HG03060 (cell line): ENCODE measurements at regions not wholly inside any gene's neighbourhood (a gene's known extent, or its start where the extent isn't known, plus 50 kb on each side); places are given as distances from the start of the nearest gene placed in this dataset.
"Not testable (repeated sequence)": the region's sequence is repeated elsewhere in the genome, so short reads cannot be mapped to it uniquely, and the experiment has no call there.

ENCODE experiments used
- ATAC-seq: cut with Tn5 transposase; IDR thresholded peaks from one replicate; pipeline ENCODE4 v1.9.1; 2021; ENCODE audit warnings: low read depth, moderate number of reproducible peaks; ENCODE audit not compliant: unreplicated experiment

- not testable (repeated sequence) for ATAC-seq
These were observed 149.4 kb upstream of the G2E3 start for GRCh38 chr14:30409508-30410015.

DNA sequence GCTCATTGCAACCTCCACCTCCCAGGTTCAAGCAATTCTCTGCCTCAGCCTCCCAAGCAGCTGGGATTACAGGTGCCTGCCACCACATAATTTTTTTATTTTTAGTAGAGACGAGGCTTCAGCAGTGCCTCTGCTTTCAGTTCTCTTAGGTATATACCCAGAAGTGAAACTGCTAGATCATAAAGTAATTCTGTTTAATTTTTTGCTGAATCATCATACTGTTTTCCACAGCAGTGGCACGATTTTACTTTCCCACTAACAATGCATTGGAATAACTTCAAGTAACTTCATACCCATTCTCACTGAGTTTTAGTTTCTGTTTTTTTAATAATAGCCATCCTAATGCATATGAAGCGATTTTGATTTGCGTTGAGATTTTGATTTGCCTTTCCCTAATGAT, 148.0 kb upstream of the G2E3 start:
- no peak for ATAC-seq

DNA sequence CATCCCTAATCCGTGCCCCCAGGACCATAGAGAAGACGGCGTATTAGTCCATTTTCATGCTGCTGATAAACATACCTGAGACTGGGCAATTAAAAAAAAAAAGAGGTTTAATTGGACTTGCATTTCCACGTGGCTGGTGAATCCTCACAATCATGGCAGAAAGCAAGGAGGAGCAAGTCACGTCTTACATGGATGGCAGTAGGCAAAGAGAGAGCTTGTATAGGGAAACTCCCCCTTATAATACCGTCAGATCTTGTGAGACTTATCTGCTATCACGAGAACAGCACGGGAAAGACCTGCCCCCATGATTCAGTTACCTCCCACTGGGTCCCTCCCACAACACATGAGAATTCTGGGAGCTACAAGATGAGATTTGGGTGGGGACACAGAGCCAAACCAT, 145.8 kb upstream of the G2E3 start:
- ATAC-seq, result not testable (repeated sequence)

DNA sequence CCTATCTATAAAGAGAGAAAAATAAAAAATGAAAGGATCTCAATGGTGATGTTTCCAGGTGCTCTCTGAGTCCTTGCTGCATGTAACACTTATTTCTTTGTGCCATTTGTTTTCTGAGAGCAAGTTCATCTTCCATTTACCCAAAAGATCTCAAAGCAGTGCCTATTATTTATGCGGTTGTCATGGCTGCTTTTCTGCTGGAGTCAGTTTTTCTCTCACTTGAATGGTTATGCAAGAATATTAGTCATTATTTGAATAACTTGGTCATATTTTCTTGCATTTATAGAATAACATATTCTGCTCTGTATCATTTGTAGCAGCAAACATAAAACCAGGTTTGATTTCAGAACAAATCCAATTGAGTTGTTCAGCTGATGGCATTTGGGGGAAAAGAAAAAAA, 141.8 kb upstream of the G2E3 start:
- ATAC-seq, result no peak

DNA sequence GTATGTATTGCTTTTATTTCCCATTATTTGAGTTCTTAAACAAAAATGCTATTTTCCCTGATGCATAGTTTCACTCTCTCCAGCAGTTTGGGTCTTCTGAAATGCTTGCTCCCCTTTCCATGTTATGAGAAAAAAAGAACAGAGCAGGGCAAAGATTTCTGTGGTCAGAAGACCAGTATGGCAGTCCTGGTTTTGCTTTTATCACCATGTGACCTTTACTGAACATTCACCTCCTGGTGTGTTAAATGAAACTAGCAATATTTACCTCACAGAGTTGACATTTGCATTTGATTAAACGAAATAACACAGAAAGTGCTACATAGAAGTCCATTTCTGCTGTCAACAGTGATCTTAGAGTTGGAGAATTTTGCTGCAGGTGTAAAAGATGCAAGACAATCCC, 141.0 kb upstream of the G2E3 start:
- ATAC-seq, result no peak

DNA sequence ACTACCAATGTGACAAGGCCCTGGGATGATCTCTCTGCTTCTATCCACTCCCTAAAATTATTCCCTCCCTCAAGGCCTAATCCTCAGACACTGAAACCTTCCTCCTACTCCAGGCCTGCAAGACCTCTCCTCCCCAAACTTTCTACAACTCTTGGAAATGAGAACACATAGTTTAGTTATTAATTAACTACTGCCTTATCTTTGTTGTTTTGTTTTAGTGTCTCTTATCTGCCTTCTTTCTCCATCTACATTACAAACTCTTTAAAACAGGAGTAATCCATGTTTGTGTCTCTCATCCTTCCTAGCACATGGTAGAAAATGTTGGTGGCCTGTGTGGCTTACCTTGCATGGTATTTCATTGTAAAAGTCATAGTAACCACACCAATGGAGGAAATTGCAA, 139.9 kb upstream of the G2E3 start:
- no peak for ATAC-seq

GRCh38 chr14:30420515-30420914, 138.4 kb upstream of the G2E3 start:
- no peak for ATAC-seq

- no peak for ATAC-seq
These were observed 132.5 kb upstream of the G2E3 start for GRCh38 chr14:30426463-30426862.

DNA sequence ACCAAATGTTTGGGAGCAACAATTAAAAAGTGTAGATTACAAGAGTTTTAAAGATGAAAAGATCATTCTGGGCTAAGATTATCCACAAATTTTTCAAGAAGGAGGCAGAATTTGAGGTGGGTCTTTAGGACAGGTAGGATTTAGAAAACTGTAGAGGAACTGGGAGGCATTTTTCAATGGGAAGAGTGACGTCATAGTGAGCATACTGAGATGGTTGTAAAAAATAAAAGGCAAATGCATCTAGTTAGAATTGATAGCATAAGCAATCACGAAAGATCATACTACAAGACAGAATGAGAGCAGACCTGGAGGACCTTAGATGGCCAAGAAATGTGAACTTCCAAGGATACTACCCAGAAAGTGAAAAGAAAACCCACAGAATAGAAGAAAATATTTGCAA, 131.6 kb upstream of the G2E3 start:
- no peak for ATAC-seq

GRCh38 chr14:30427846-30428245, 131.1 kb upstream of the G2E3 start:
- ATAC-seq, result no peak

DNA sequence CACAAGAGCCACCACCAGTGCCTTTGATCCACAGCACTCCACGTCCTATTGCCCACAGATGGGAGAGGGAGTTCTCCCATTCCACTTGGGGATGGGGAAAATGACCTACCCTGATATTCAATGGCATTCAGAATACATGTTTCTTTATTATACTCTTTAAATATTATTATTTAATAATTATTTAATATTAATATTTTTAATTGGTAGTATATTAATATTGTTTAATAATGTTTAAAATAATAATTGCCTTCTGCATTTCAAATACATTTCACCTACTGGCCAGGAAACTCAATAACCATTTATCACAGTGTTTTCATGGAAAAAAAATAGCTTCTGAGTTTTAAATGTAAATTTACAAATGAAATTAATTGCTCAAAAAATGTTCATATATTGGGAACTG, 127.4 kb upstream of the G2E3 start:
- no peak for ATAC-seq

- no peak for ATAC-seq
These were observed 118.0 kb upstream of the G2E3 start for GRCh38 chr14:30440961-30441360.

- no peak for ATAC-seq
These were observed 115.5 kb upstream of the G2E3 start for GRCh38 chr14:30443368-30444007.

- no peak for ATAC-seq
These were observed 114.5 kb upstream of the G2E3 start for GRCh38 chr14:30444451-30444850.

DNA sequence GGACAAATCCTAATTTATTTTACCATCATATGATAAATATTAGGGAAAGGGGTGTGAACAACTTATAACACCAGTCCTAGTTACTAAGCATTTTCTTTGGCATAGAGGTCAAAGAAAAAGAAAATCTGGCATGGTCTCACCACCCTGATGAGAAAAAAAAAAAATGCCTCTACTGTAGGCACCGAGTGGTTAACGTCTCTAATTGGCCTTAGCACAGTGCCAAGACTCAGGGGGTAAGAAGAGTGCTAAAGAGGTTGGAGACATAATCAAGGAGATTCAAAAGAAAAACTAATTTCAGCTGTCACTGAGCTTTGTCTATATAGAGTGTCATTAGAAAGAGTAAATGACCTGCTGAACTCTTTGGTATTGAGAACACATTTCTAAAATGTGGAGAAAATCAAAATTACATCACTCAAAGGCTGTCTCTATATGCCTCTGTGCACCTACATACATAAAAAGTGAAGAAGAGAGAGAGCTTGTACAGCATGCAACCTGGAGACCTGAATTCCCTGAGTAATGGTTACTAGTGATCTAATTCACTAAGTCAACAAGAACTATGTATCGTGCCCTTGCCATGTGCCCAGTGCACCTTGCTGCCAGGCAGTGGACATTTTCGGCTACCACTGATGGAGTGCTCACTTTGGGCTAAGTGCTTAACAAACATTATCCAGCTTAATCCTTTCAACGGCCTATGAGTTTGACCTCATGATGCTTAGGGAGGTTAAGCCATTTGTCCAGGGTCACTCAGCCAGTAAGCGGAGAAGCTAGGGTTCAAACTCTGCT, 113.8 kb upstream of the G2E3 start:
- no peak for ATAC-seq

GRCh38 chr14:30445852-30446251, 113.1 kb upstream of the G2E3 start:
- no peak for ATAC-seq

- no peak for ATAC-seq
These were observed 108.1 kb upstream of the G2E3 start for GRCh38 chr14:30450631-30451545.

- ATAC-seq, result no peak
These were observed 102.7 kb upstream of the G2E3 start for GRCh38 chr14:30456296-30456695.

DNA sequence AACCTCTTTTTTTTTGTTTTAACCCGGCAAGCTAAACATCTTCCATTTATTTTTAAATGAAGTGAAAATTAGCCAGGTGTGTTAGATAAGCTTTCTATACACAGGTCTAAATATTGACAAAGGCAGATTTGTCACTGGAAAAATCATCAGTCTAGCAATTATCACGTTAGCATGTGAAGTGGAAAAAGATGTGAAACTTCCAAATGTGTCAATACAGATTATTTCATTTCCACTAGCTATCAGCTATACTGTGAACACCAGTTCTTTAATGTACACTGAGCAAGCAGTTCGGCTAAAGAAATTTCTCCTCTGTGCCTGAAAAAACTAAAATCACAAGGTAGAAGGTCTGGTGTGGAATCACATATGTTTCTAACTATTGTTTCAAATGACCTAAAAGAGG, 96.6 kb upstream of the G2E3 start:
- ATAC-seq, result no peak

DNA sequence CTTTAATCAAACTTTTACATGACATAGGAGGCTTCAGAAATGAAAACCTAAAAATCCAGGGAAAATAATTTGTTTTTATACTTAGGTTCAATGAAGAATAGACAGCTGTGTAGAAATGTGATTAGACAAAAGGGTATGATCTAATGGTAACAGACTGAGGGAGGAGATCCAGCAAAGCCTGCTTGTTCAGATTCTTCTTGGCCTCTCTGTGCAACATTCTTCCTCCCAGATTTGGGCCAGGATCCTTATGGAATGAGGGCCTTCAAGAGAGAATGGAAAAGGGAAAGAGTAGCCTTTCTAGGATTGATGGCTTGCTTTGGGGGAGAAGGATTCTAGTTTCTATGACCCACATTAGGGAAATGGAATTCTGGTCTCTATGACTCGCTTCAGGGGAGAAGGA, 94.5 kb upstream of the G2E3 start:
- no peak for ATAC-seq

GRCh38 chr14:30468354-30468753, 90.6 kb upstream of the G2E3 start:
- no peak for ATAC-seq
